ENCODE measurements at regions not wholly inside any gene's neighbourhood (a gene's known extent, or its start where the extent isn't known, plus 50 kb on each side); places are given as distances from the start of the nearest gene placed in this dataset.

- intact Hi-C loops (cut with micrococcal nuclease), result loop anchor here (2.0 to 10.0 kb wide), 4 partner anchors 102 to 930 kb away; no protein-coding TSS in a partner anchor
Observed at GRCh38 chr5:158177146-158177545, 318.2 kb upstream of the CLINT1 start.

GRCh38 chr5:158175934-158176481 is 317.1 kb upstream of the CLINT1 start:
- ChIA-PET CTCF (interaction anchor here (0.5 to 1.0 kb wide), 2 partner anchors 101 to 206 kb away, joined by 3 to 5 read pairs; no protein-coding TSS in a partner anchor), POLR2A (ENCODE audit: unreplicated experiment) (no interaction called here)
- peaks cover 58% of the 10 kb centered on the region for H3K27me3 ChIP-seq (ENCODE audit: low read length)
- H3K27ac ChIP-seq (ENCODE audit: low read length), result no peak overlapping the region
- ATAC-seq (peak; percentile 76), DNase-seq (peak; percentile 87)
- no peaks in the 10 kb centered on the region for H3F3A ChIP-seq (ENCODE audit: low read length, unreplicated experiment)
- intact Hi-C loops (cut with micrococcal nuclease), result loop anchor here (1.0 to 10.0 kb wide), 6 partner anchors 101 to 957 kb away; no protein-coding TSS in a partner anchor
- peak overlapping the region; percentile 32 for H2AFZ ChIP-seq (ENCODE audit: low read length)
- peak overlapping the region; percentile 54 for H3K4me2 ChIP-seq (ENCODE audit: low read length)
- BruUV-seq (replicated peaks), result no TSS peak
- no peaks in the 10 kb centered on the region for H3K79me2 ChIP-seq (ENCODE audit: low read length)
- peaks cover 15% of the 10 kb centered on the region for H3K4me1 ChIP-seq (ENCODE audit: insufficient read depth, low read length)
- H3K9ac ChIP-seq (ENCODE audit: low read length), result no peak overlapping the region
- no peaks in the 10 kb centered on the region for H3K9me3 ChIP-seq (ENCODE audit: low read length)
- no peaks in the 10 kb centered on the region for H3K36me3 ChIP-seq (ENCODE audit: low read depth, low read length)
- H3K4me3 ChIP-seq (ENCODE audit: low read length), result no peak overlapping the region
- TF ChIP-seq, protein P1, sequence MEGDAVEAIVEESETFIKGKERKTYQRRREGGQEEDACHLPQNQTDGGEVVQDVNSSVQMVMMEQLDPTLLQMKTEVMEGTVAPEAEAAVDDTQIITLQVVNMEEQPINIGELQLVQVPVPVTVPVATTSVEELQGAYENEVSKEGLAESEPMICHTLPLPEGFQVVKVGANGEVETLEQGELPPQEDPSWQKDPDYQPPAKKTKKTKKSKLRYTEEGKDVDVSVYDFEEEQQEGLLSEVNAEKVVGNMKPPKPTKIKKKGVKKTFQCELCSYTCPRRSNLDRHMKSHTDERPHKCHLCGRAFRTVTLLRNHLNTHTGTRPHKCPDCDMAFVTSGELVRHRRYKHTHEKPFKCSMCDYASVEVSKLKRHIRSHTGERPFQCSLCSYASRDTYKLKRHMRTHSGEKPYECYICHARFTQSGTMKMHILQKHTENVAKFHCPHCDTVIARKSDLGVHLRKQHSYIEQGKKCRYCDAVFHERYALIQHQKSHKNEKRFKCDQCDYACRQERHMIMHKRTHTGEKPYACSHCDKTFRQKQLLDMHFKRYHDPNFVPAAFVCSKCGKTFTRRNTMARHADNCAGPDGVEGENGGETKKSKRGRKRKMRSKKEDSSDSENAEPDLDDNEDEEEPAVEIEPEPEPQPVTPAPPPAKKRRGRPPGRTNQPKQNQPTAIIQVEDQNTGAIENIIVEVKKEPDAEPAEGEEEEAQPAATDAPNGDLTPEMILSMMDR (conservative IDR thresholded peaks at IDR 0.05; ENCODE audit: low read depth, low read length), result no peak
- TF ChIP-seq EZH2 (IDR thresholded peaks at IDR 0.05; ENCODE audit: low read length, unreplicated experiment) (no peak), EZH2phosphoT487 (IDR thresholded peaks at IDR 0.05; ENCODE audit: borderline replicate concordance, low read length) (no peak)
- no peaks in the 10 kb centered on the region for H4K20me1 ChIP-seq (ENCODE audit: low read length)
- no peaks in the 10 kb centered on the region for H3K9me2 ChIP-seq (replicated peaks; ENCODE audit: low read length)

More at GRCh38 chr5:158177146-158177545, 318.2 kb upstream of the CLINT1 start:
- Histone ChIP-seq H3F3A (ENCODE audit: low read length, unreplicated experiment) (no peaks in the 10 kb centered on the region), H2AFZ (ENCODE audit: low read length) (no peak overlapping the region), H3K79me2 (ENCODE audit: low read length) (no peaks in the 10 kb centered on the region), H3K9me3 (ENCODE audit: low read length) (no peaks in the 10 kb centered on the region), H3K9me2 (replicated peaks; ENCODE audit: low read length) (no peaks in the 10 kb centered on the region), H3K4me2 (ENCODE audit: low read length) (no peak overlapping the region), H3K27me3 (ENCODE audit: low read length) (peaks cover 62% of the 10 kb centered on the region), H3K4me3 (ENCODE audit: low read length) (no peak overlapping the region), H3K4me1 (ENCODE audit: insufficient read depth, low read length) (peaks cover 15% of the 10 kb centered on the region), H3K27ac (ENCODE audit: low read length) (no peak overlapping the region), H3K36me3 (ENCODE audit: low read depth, low read length) (no peaks in the 10 kb centered on the region), H4K20me1 (ENCODE audit: low read length) (no peaks in the 10 kb centered on the region), H3K9ac (ENCODE audit: low read length) (no peak overlapping the region)
- no TSS peak for BruUV-seq (replicated peaks)
- CTCF ChIA-PET, result no interaction called here
- POLR2A ChIA-PET (ENCODE audit: unreplicated experiment), result no interaction called here
- ATAC-seq (no peak), DNase-seq (no peak)
- no peak for TF ChIP-seq EZH2phosphoT487 (IDR thresholded peaks at IDR 0.05; ENCODE audit: borderline replicate concordance, low read length)
- TF ChIP-seq, protein P1 (conservative IDR thresholded peaks at IDR 0.05; ENCODE audit: low read depth, low read length), result no peak
- TF ChIP-seq EZH2 (IDR thresholded peaks at IDR 0.05; ENCODE audit: low read length, unreplicated experiment), result no peak

Data from PC-3 (cell line).